HL-60 (cell line): ENCODE measurements at regions not wholly inside any gene's neighbourhood (a gene's known extent, or its start where the extent isn't known, plus 50 kb on each side); places are given as distances from the start of the nearest gene placed in this dataset.

Source experiments
- POLR2AphosphoS5 ChIP-seq: IDR thresholded peaks from 2 replicates; pipeline ENCODE4 v1.6.1; 2012; ENCODE audit warnings: low read depth
- TF ChIP-seq, protein P1 (sequence below): IDR thresholded peaks from one replicate; pipeline ENCODE4 v1.5.1; 2011; ENCODE audit warnings: low read length, control low read depth, inconsistent platforms; ENCODE audit not compliant: insufficient read depth

DNA sequence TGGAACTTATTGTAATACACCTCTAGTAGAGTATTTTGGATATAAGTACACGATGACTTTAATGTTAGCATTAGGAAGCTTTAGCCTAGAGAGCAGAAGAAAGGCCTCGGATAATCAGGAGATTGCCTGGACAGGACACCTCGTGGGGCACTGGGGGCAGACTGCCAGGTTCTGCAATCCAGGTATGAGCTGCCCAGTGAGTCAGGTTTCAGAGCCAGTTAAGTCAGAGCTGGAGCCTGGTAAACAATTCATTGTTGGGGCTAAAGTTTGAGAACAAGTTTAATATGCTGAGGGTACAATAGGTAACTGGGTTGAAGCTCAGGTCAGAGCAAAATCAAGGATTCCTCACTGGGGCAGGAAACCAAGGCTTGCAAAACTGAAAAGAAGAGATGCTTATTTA, 107.4 kb downstream of the RERGL start:
- TF ChIP-seq, protein P1, sequence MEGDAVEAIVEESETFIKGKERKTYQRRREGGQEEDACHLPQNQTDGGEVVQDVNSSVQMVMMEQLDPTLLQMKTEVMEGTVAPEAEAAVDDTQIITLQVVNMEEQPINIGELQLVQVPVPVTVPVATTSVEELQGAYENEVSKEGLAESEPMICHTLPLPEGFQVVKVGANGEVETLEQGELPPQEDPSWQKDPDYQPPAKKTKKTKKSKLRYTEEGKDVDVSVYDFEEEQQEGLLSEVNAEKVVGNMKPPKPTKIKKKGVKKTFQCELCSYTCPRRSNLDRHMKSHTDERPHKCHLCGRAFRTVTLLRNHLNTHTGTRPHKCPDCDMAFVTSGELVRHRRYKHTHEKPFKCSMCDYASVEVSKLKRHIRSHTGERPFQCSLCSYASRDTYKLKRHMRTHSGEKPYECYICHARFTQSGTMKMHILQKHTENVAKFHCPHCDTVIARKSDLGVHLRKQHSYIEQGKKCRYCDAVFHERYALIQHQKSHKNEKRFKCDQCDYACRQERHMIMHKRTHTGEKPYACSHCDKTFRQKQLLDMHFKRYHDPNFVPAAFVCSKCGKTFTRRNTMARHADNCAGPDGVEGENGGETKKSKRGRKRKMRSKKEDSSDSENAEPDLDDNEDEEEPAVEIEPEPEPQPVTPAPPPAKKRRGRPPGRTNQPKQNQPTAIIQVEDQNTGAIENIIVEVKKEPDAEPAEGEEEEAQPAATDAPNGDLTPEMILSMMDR: no peak
- TF ChIP-seq POLR2AphosphoS5: no peak
